Prostate gland (tissue), 2 donors: ENCODE measurements at regions not wholly inside any gene's neighbourhood (a gene's known extent, or its start where the extent isn't known, plus 50 kb on each side); places are given as distances from the start of the nearest gene placed in this dataset.

ENCODE experiments used
- DNase-seq: peaks from one replicate; pipeline ENCODE4 v3.0.0-alpha.2; 2019; ENCODE audit warnings: low spot score
- H3K27ac ChIP-seq, 2 donors: fragments of 200-600 bp; sonication (generic); 2 replicates each; pipeline ENCODE4 v1.5.1; 2017 to 2019
- H3K27me3 ChIP-seq: fragments of 200-600 bp; sonication (generic); replicated peaks from 2 replicates; pipeline ENCODE4 v1.5.1; 2019; ENCODE audit not compliant: insufficient read depth
- H3K36me3 ChIP-seq, 2 donors: fragments of 200-600 bp; sonication (generic); 1 replicate in 1 of 2; 2 replicates in 1 of 2; pipeline versions ENCODE4 v1.5.1 to v1.8.1; 2017 to 2019
- H3K4me1 ChIP-seq: fragments of 200-600 bp; sonication (generic); replicated peaks from 2 replicates; pipeline ENCODE4 v1.5.1; 2019
- H3K4me3 ChIP-seq, 2 donors: fragments of 200-600 bp; sonication (generic); 2 replicates each; pipeline ENCODE4 v1.5.1; 2017 to 2019
- H3K9me3 ChIP-seq: fragments of 200-600 bp; sonication (generic); 2 replicates; pipeline ENCODE4 v1.5.1; 2017
- POLR2A ChIP-seq: fragments of 450-650 bp; IDR thresholded peaks from one replicate; pipeline ENCODE4 v1.6.1; 2016; ENCODE audit warnings: antibody characterized with exemption, mild to moderate bottlenecking
- POLR2AphosphoS5 ChIP-seq: sonication (generic); formaldehyde crosslinking; IDR thresholded peaks from one replicate; pipeline ENCODE4 v1.6.1; 2017; ENCODE audit warnings: antibody characterized with exemption
- WGBS: methylation state at CpG from one replicate; pipeline ENCODE4 v1.1.5; 2018; 5-methylcytosine and 5-hydroxymethylcytosine counted together
- intact Hi-C: fragments of 100-400 bp; cut with DNase I; formaldehyde crosslinking; loops from one replicate; pipeline ENCODE4 v1.14.2; 2022
- TF ChIP-seq, protein P1 (sequence below), 4 experiments: fragments of 200-600 bp in 2 of 4; fragments of 450-650 bp in 2 of 4; sonication (generic) in 2 of 4; IDR thresholded peaks; 1 replicate in 3 of 4; 2 replicates in 1 of 4; pipeline ENCODE4 v1.5.1; 2016 to 2019; ENCODE audit warnings: antibody characterized with exemption in 4 of 4, mild to moderate bottlenecking in 2 of 4, moderate library complexity in 2 of 4

DNA sequence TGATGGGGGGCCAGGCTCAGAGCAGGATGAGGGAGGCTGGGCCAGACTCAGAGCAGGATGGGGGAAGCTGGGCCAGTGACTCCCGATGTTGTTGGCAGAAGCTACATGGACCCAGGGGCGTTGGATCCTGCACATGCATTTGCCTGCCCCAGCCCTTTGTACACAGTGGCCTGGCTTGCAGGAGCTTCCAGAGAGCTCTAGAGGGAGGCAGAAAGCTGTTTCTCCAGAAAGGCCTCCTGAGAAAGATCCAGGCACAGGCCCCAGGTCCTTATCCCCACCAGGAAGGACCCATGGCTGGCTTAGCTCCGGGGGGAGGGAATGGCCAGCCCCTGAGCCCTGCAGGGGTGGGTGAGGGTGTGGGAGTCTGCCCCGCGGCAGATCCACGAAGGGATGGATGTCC is 106.6 kb upstream of the ACTRT2 start:
- H3K36me3 ChIP-seq, result no peaks in the 10 kb centered on the region
- intact Hi-C loops, result no loop called here
- H3K27ac ChIP-seq, result no peak overlapping the region
- no peaks in the 10 kb centered on the region for H3K9me3 ChIP-seq
- 38% methylated on average over 6 of the region's 6 CpGs for WGBS
- peaks cover 4% of the 10 kb centered on the region for H3K27me3 ChIP-seq
- TF ChIP-seq POLR2A, result no peak
- TF ChIP-seq POLR2AphosphoS5, result no peak
- TF ChIP-seq, protein P1, sequence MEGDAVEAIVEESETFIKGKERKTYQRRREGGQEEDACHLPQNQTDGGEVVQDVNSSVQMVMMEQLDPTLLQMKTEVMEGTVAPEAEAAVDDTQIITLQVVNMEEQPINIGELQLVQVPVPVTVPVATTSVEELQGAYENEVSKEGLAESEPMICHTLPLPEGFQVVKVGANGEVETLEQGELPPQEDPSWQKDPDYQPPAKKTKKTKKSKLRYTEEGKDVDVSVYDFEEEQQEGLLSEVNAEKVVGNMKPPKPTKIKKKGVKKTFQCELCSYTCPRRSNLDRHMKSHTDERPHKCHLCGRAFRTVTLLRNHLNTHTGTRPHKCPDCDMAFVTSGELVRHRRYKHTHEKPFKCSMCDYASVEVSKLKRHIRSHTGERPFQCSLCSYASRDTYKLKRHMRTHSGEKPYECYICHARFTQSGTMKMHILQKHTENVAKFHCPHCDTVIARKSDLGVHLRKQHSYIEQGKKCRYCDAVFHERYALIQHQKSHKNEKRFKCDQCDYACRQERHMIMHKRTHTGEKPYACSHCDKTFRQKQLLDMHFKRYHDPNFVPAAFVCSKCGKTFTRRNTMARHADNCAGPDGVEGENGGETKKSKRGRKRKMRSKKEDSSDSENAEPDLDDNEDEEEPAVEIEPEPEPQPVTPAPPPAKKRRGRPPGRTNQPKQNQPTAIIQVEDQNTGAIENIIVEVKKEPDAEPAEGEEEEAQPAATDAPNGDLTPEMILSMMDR (IDR thresholded peaks at IDR 0.05), result no peak
- no peak for DNase-seq
- no peak overlapping the region for H3K4me3 ChIP-seq
- no peaks in the 10 kb centered on the region for H3K4me1 ChIP-seq

DNA sequence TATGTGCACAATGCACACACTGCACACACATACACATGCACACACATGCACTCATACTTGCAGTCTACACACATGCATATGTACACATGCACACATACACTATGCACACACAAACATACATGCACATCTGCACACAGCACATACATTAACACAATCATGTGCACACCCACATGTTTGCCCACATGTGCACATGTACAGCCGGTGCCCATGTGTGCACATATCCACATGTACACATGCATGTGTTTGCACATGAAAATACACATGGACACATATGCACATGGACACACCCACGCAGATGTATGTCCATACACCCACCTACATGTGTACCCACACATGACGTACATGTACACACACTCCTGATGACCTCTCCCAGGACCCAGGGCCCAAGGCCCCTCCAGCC is 105.1 kb upstream of the ACTRT2 start:
- no peak for DNase-seq
- Histone ChIP-seq H3K27me3 (peaks cover 6% of the 10 kb centered on the region), H3K9me3 (no peaks in the 10 kb centered on the region), H3K4me3 (no peak overlapping the region), H3K27ac (no peak overlapping the region), H3K4me1 (no peaks in the 10 kb centered on the region), H3K36me3 (no peaks in the 10 kb centered on the region)
- TF ChIP-seq, protein P1 (IDR thresholded peaks at IDR 0.05), result no peak
- TF ChIP-seq POLR2AphosphoS5, result no peak
- no peak for TF ChIP-seq POLR2A
- WGBS, result 95% methylated on average over 3 of the region's 3 CpGs
- intact Hi-C loops, result no loop called here

DNA sequence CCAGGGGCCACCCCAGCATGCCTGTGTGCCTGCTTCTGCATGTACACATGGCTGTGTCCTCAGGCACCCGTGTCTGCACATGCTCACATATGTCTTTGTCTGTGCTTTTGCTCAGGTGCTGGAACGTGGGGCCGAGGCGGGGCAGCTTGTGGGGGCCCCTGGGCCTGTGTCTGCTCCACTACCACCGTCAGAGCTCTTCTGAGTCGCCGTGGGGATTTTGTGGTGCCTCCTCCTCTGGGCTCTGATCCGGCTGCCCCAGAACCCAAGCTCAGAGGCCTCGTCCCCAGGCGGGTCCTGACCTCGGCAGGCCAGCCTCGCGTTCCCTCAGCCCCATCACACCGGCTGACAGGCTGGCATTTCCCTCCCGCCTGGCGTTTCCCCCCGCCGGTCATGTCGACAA is 104.6 kb upstream of the ACTRT2 start:
- Histone ChIP-seq H3K4me1 (no peaks in the 10 kb centered on the region), H3K4me3 (no peak overlapping the region), H3K27ac (no peak overlapping the region), H3K9me3 (no peaks in the 10 kb centered on the region), H3K36me3 (no peaks in the 10 kb centered on the region), H3K27me3 (peaks cover 7% of the 10 kb centered on the region)
- intact Hi-C loops, result no loop called here
- no peak for TF ChIP-seq POLR2AphosphoS5
- no peak for TF ChIP-seq POLR2A
- TF ChIP-seq, protein P1 (IDR thresholded peaks at IDR 0.05), result no peak
- WGBS, result 61% methylated on average over 14 of the region's 19 CpGs
- DNase-seq, result no peak

DNA sequence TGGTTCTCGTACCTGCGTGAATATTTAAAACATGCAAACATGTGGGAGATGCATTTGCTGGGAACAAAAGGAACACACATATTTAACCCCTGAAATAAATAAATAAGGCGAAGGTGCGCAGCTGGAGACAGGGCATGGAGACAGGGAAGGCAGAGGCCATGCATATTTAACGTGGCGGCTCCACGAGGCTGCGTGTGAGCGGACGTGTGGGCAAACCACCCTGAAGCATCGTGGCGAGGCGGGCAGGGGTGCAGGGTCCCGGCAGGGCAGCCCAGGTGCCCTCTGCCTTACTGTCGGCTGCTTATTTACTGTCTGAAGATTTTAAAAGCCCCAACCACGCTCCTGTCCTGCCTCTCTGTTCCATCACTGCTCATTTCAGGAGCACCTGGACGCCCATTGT is 104.0 kb upstream of the ACTRT2 start:
- 73% methylated on average over 17 of the region's 17 CpGs for WGBS
- intact Hi-C loops, result no loop called here

DNA sequence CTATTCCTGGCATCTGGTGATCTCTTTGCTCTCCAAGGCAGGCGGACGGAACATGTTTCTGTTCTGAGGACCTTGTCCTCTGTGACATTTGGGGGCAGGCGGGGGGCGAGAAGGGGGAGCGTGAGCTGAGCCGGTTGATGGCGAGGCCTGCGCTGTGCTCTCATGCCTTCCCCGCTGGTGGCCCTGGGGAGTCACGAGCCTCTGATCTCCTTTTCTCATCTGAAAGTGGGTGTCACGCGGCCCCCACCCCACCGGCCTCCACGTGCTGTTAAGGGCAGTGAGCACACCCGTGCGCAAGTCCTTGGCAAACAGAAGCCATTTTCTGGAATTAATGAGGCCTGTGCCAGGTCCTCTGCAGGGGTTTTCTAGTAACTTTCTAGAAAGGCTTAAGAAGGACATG is 102.8 kb upstream of the ACTRT2 start:
- no peak overlapping the region for H3K4me3 ChIP-seq
- H3K36me3 ChIP-seq, result no peaks in the 10 kb centered on the region
- H3K4me1 ChIP-seq, result no peaks in the 10 kb centered on the region
- intact Hi-C loops, result no loop called here
- H3K9me3 ChIP-seq, result no peaks in the 10 kb centered on the region
- TF ChIP-seq POLR2A, result no peak
- TF ChIP-seq, protein P1 (IDR thresholded peaks at IDR 0.05), result no peak
- TF ChIP-seq POLR2AphosphoS5, result no peak
- WGBS, result 93% methylated on average over 16 of the region's 16 CpGs
- peaks cover 15% of the 10 kb centered on the region for H3K27me3 ChIP-seq
- DNase-seq, result no peak
- H3K27ac ChIP-seq, result no peak overlapping the region

More for the DNA sequence above, 104.0 kb upstream of the ACTRT2 start:
- no peak overlapping the region for H3K27ac ChIP-seq
- no peaks in the 10 kb centered on the region for H3K36me3 ChIP-seq
- TF ChIP-seq POLR2AphosphoS5, result no peak
- TF ChIP-seq POLR2A, result no peak
- TF ChIP-seq, protein P1 (IDR thresholded peaks at IDR 0.05), result no peak
- H3K4me3 ChIP-seq, result no peak overlapping the region
- no peak for DNase-seq
- H3K4me1 ChIP-seq, result no peaks in the 10 kb centered on the region
- peaks cover 7% of the 10 kb centered on the region for H3K27me3 ChIP-seq
- H3K9me3 ChIP-seq, result no peaks in the 10 kb centered on the region
